Stomach (tissue), 4 donors: ENCODE measurements at regions not wholly inside any gene's neighbourhood (a gene's known extent, or its start where the extent isn't known, plus 50 kb on each side); places are given as distances from the start of the nearest gene placed in this dataset.
"Not testable (repeated sequence)": the region's sequence is repeated elsewhere in the genome, so short reads cannot be mapped to it uniquely, and the experiment has no call there.

Experiments
- CTCF ChIP-seq, 7 experiments: fragments of 450-650 bp in 4 of 7; fragments of 200-600 bp in 3 of 7; sonication (generic) in 3 of 7; IDR thresholded peaks; one replicate each; pipeline ENCODE4 v1.5.1; 2016 to 2019; ENCODE audit warnings: antibody characterized with exemption in 7 of 7, control low read depth in 2 of 7, mild to moderate bottlenecking in 1 of 7
- EP300 ChIP-seq: sonication (generic); formaldehyde crosslinking; IDR thresholded peaks from one replicate; pipeline ENCODE4 v1.6.1; 2017; ENCODE audit warnings: antibody characterized with exemption
- POLR2A ChIP-seq, 4 donors: fragments of 450-650 bp; IDR thresholded peaks; one replicate each; pipeline ENCODE4 v1.6.1; 2016; ENCODE audit warnings: antibody characterized with exemption in 4 of 4, control low read depth in 2 of 4, mild to moderate bottlenecking in 1 of 4, moderate library complexity in 1 of 4
- POLR2AphosphoS5 ChIP-seq, 3 donors: sonication (generic); formaldehyde crosslinking; IDR thresholded peaks; one replicate each; pipeline ENCODE4 v1.6.1; 2016; ENCODE audit warnings: antibody characterized with exemption in 3 of 3

- not testable (repeated sequence) for TF ChIP-seq CTCF (IDR thresholded peaks at IDR 0.05); POLR2A (IDR thresholded peaks at IDR 0.05); POLR2AphosphoS5 (IDR thresholded peaks at IDR 0.05); EP300
Measured at GRCh38 chr2:37735524-37735910, 64.1 kb upstream of the CDC42EP3 start.
